C4-2B (cell line): ENCODE measurements at regions not wholly inside any gene's neighbourhood (a gene's known extent, or its start where the extent isn't known, plus 50 kb on each side); places are given as distances from the start of the nearest gene placed in this dataset.

Experiments used
- H3K27ac ChIP-seq: fragments of 450-650 bp; 2 replicates; pipeline ENCODE4 v1.5.1; 2017
- CTCF ChIP-seq: fragments of 450-650 bp; conservative IDR thresholded peaks from 2 replicates; pipeline ENCODE4 v1.5.1; 2017; ENCODE audit warnings: mild to moderate bottlenecking
- ZFX ChIP-seq: fragments of 450-650 bp; IDR thresholded peaks from 2 replicates; pipeline ENCODE4 v1.6.1; 2017

GRCh38 chr16:86673956-86674453, 95.7 kb downstream of the FOXL1 start:
- no peak for TF ChIP-seq CTCF
- no peak overlapping the region for H3K27ac ChIP-seq

- TF ChIP-seq ZFX = no peak
- no peak for TF ChIP-seq CTCF
Measured at GRCh38 chr16:86676254-86676670, 97.9 kb downstream of the FOXL1 start.

GRCh38 chr16:86679490-86679889, 101.1 kb downstream of the FOXL1 start:
- H3K27ac ChIP-seq = no peak overlapping the region
- TF ChIP-seq ZFX (no peak), CTCF (no peak)

More at GRCh38 chr16:86676254-86676670, 97.9 kb downstream of the FOXL1 start:
- H3K27ac ChIP-seq = no peak overlapping the region

- no peak overlapping the region for H3K27ac ChIP-seq
- no peak for TF ChIP-seq CTCF
- no peak for TF ChIP-seq ZFX
Measured at GRCh38 chr16:86680162-86680561, 101.8 kb downstream of the FOXL1 start.

GRCh38 chr16:86680661-86681030, 102.3 kb downstream of the FOXL1 start:
- H3K27ac ChIP-seq = no peak overlapping the region

GRCh38 chr16:86681031-86681756, 102.8 kb downstream of the FOXL1 start:
- H3K27ac ChIP-seq = no peak overlapping the region
- TF ChIP-seq ZFX (no peak), CTCF (no peak)

More at GRCh38 chr16:86680661-86681030, 102.3 kb downstream of the FOXL1 start:
- TF ChIP-seq CTCF (no peak), ZFX (no peak)

- TF ChIP-seq CTCF = no peak
- no peak for TF ChIP-seq ZFX
- no peak overlapping the region for H3K27ac ChIP-seq
Measured at GRCh38 chr16:86681757-86682106, 103.4 kb downstream of the FOXL1 start.
